H9 (cell line): ENCODE measurements at regions not wholly inside any gene's neighbourhood (a gene's known extent, or its start where the extent isn't known, plus 50 kb on each side); places are given as distances from the start of the nearest gene placed in this dataset.

Experiments
- DNase-seq: peaks from one replicate; pipeline ENCODE4 v3.0.0-alpha.2; 2017
- H2AFZ ChIP-seq: one replicate; pipeline ENCODE4 v1.6.1; 2013; ENCODE audit warnings: mild to moderate bottlenecking, low read length, control low read depth, moderate library complexity
- H2AK5ac ChIP-seq: 2 replicates; pipeline ENCODE4 v1.6.1; 2013; ENCODE audit warnings: low read length, control low read depth, mixed read lengths; ENCODE audit not compliant: insufficient read length
- H2BK120ac ChIP-seq: one replicate; pipeline ENCODE4 v1.6.1; 2013; ENCODE audit warnings: low read depth, mild to moderate bottlenecking, low read length, control low read depth, inconsistent platforms; ENCODE audit not compliant: poor library complexity, severe bottlenecking
- H2BK12ac ChIP-seq: 2 replicates; pipeline ENCODE4 v1.6.1; 2013; ENCODE audit warnings: low read length, control low read depth, mixed read lengths, low read depth; ENCODE audit not compliant: insufficient read length
- H2BK15ac ChIP-seq: 2 replicates; pipeline ENCODE4 v1.6.1; 2013; ENCODE audit warnings: low read depth, low read length, control low read depth
- H2BK20ac ChIP-seq: one replicate; pipeline ENCODE4 v1.6.1; 2013; ENCODE audit warnings: low read depth, mild to moderate bottlenecking, low read length, control low read depth, inconsistent platforms; ENCODE audit not compliant: poor library complexity, severe bottlenecking
- H2BK5ac ChIP-seq: 2 replicates; pipeline ENCODE4 v1.6.1; 2013; ENCODE audit warnings: low read length, control low read depth, mixed read lengths; ENCODE audit not compliant: insufficient read length
- H3K14ac ChIP-seq: 2 replicates; pipeline ENCODE4 v1.6.1; 2013; ENCODE audit warnings: low read length, control low read depth; ENCODE audit not compliant: insufficient read depth
- H3K18ac ChIP-seq: 2 replicates; pipeline ENCODE4 v1.6.1; 2013; ENCODE audit warnings: low read depth, mild to moderate bottlenecking, mixed read lengths, low read length, control low read depth; ENCODE audit not compliant: insufficient read length
- H3K23ac ChIP-seq: 2 replicates; pipeline ENCODE4 v1.6.1; 2013; ENCODE audit warnings: low read length, control low read depth, mixed read lengths, low read depth; ENCODE audit not compliant: insufficient read length
- H3K23me2 ChIP-seq: 2 replicates; pipeline ENCODE4 v1.6.1; 2013; ENCODE audit warnings: low read depth, mild to moderate bottlenecking, mixed read lengths, low read length, control low read depth; ENCODE audit not compliant: insufficient read length, poor library complexity, severe bottlenecking
- H3K27ac ChIP-seq: 2 replicates; pipeline ENCODE4 v1.5.1; 2013; ENCODE audit warnings: low read length, control low read depth, mixed read lengths, low read depth; ENCODE audit not compliant: insufficient read length
- H3K27me3 ChIP-seq: 2 replicates; pipeline ENCODE4 v1.6.1; 2013; ENCODE audit warnings: low read length, control low read depth, inconsistent platforms; ENCODE audit not compliant: insufficient read depth
- H3K4ac ChIP-seq: 2 replicates; pipeline ENCODE4 v1.6.1; 2013; ENCODE audit warnings: low read depth, mild to moderate bottlenecking, control low read depth, inconsistent platforms, low read length, moderate library complexity
- H3K4me1 ChIP-seq: 2 replicates; pipeline ENCODE4 v1.6.1; 2013; ENCODE audit warnings: low read length, control low read depth, inconsistent platforms; ENCODE audit not compliant: insufficient read depth
- H3K4me2 ChIP-seq: 2 replicates; pipeline ENCODE4 v1.6.1; 2013; ENCODE audit warnings: low read length, control low read depth, mixed read lengths; ENCODE audit not compliant: insufficient read length, insufficient read depth
- H3K56ac ChIP-seq: 2 replicates; pipeline ENCODE4 v1.6.1; 2013; ENCODE audit warnings: low read depth, mild to moderate bottlenecking, mixed read lengths, low read length, control low read depth; ENCODE audit not compliant: insufficient read length
- H3K79me1 ChIP-seq: 2 replicates; pipeline ENCODE4 v1.6.1; 2013; ENCODE audit warnings: low read depth, mild to moderate bottlenecking, moderate library complexity, low read length, control low read depth, inconsistent platforms; ENCODE audit not compliant: insufficient read depth, poor library complexity, severe bottlenecking
- H3K79me2 ChIP-seq: 2 replicates; pipeline ENCODE4 v1.6.1; 2013; ENCODE audit warnings: low read length, control low read depth, inconsistent platforms; ENCODE audit not compliant: insufficient read depth
- H3K9ac ChIP-seq: 2 replicates; pipeline ENCODE4 v1.6.1; 2013; ENCODE audit warnings: low read length, control low read depth, mixed read lengths; ENCODE audit not compliant: insufficient read length; ENCODE audit errors: extremely low read depth
- H3K9me3 ChIP-seq: one replicate; pipeline ENCODE4 v1.6.1; 2013; ENCODE audit warnings: low read depth, low read length, inconsistent platforms; ENCODE audit not compliant: control insufficient read depth
- H3T11ph ChIP-seq: one replicate; pipeline ENCODE4 v1.6.1; 2013; ENCODE audit warnings: mild to moderate bottlenecking, low read length, control low read depth, inconsistent platforms
- H4K20me1 ChIP-seq: one replicate; pipeline ENCODE4 v1.6.1; 2013; ENCODE audit not compliant: control insufficient read depth, insufficient read length, insufficient read depth
- H4K5ac ChIP-seq: 2 replicates; pipeline ENCODE4 v1.6.1; 2013; ENCODE audit warnings: low read depth, mild to moderate bottlenecking, mixed read lengths, low read length, control low read depth; ENCODE audit not compliant: insufficient read length
- H4K8ac ChIP-seq: replicated peaks from 2 replicates; pipeline ENCODE4 v1.6.1; 2013; ENCODE audit warnings: low read length, control low read depth, mixed read lengths, low read depth; ENCODE audit not compliant: insufficient read length
- H4K91ac ChIP-seq: 2 replicates; pipeline ENCODE4 v1.6.1; 2013; ENCODE audit warnings: low read depth, mild to moderate bottlenecking, moderate library complexity, mixed read lengths, low read length, control low read depth; ENCODE audit not compliant: insufficient read length
- H3K27ac Mint-ChIP-seq, 3 experiments: 2 replicates in 2 of 3; 3 replicates in 1 of 3; pipeline ENCODE4 v1.8.0; 2020 to 2021; ENCODE audit warnings: mixed read lengths in 3 of 3, mild to moderate bottlenecking in 1 of 3, moderate library complexity in 1 of 3
- H3K27me3 Mint-ChIP-seq: 2 replicates; pipeline ENCODE4 v1.8.0; 2021; ENCODE audit warnings: low read depth, mild to moderate bottlenecking, moderate library complexity, mixed read lengths
- H3K36me3 Mint-ChIP-seq, 3 experiments: 2 replicates in 2 of 3; 3 replicates in 1 of 3; pipeline ENCODE4 v1.8.0; 2020 to 2021; ENCODE audit warnings: low read depth in 3 of 3, mixed read lengths in 3 of 3; ENCODE audit not compliant: insufficient read depth in 1 of 3
- H3K4me1 Mint-ChIP-seq, 2 experiments: 2 replicates each; pipeline ENCODE4 v1.8.0; 2020; ENCODE audit warnings: mixed read lengths in 2 of 2
- H3K4me3 Mint-ChIP-seq, 2 experiments: 2 replicates in 1 of 2; 3 replicates in 1 of 2; pipeline ENCODE4 v1.8.0; 2020 to 2021; ENCODE audit warnings: mild to moderate bottlenecking in 2 of 2, mixed read lengths in 2 of 2, moderate library complexity in 1 of 2
- H3K9me3 Mint-ChIP-seq, 2 experiments: 2 replicates in 1 of 2; 3 replicates in 1 of 2; pipeline ENCODE4 v1.8.0; 2020; ENCODE audit warnings: mild to moderate bottlenecking in 2 of 2, mixed read lengths in 2 of 2, moderate library complexity in 1 of 2
- CTCF ChIP-seq: fragments of 200-600 bp; sonication (generic); conservative IDR thresholded peaks from 3 replicates; pipeline ENCODE4 v1.8.0; 2021; ENCODE audit warnings: antibody characterized with exemption, mild to moderate bottlenecking
- WGBS: extraction: QIAGEN DNeasy Blood & Tissue Kit; methylation state at CpG from one replicate; pipeline ENCODE4 v1.1.7; 2013; ENCODE audit warnings: missing lambda C conversion rate, low lambda C conversion rate, mixed read lengths; ENCODE audit not compliant: insufficient read length; ENCODE audit errors: extremely low coverage; 5-methylcytosine and 5-hydroxymethylcytosine counted together

GRCh38 chr21:41581592-41582228 is 73.8 kb upstream of the TMPRSS2 start:
- Histone ChIP-seq H3K27ac (no peak overlapping the region), H2BK15ac (no peak overlapping the region), H4K8ac (no peak overlapping the region), H3K79me1 (no peaks in the 10 kb centered on the region), H3K56ac (no peak overlapping the region), H2BK120ac (no peak overlapping the region), H2BK20ac (no peak overlapping the region), H3K14ac (no peak overlapping the region), H2BK12ac (no peak overlapping the region), H2AFZ (no peak overlapping the region), H3K9ac (no peak overlapping the region), H3T11ph (no peak overlapping the region), H4K91ac (no peak overlapping the region), H3K4me2 (no peak overlapping the region), H3K4me1 (no peaks in the 10 kb centered on the region; the same call in 1 of the 2 replicates), H3K27me3 (no peaks in the 10 kb centered on the region), H3K9me3 (no peaks in the 10 kb centered on the region), H4K20me1 (peaks cover 2% of the 10 kb centered on the region), H3K79me2 (no peaks in the 10 kb centered on the region), H2BK5ac (no peak overlapping the region), H4K5ac (no peak overlapping the region), H3K18ac (no peak overlapping the region), H3K23ac (no peak overlapping the region), H2AK5ac (no peak overlapping the region), H3K23me2 (no peaks in the 10 kb centered on the region), H3K4ac (no peak overlapping the region)
- Mint-ChIP-seq H3K9me3 (peaks cover 19 to 21% of the 10 kb centered on the region in 2 experiments), H3K36me3 (peaks cover 3 to 19% (median 4%) of the 10 kb centered on the region in 3 experiments; a peak in 5 of 7 replicates), H3K4me1 (peaks cover 15 to 21% of the 10 kb centered on the region in 2 experiments), H3K27ac (peak overlapping the region in 1 of 3 experiments; percentile 14; a peak in 1 of 7 replicates), H3K4me3 (no peak overlapping the region), H3K27me3 (peaks cover 3% of the 10 kb centered on the region)
- peak; percentile 20; the same call in 1 of the 3 replicates for TF ChIP-seq CTCF
- no peak for DNase-seq
- WGBS = no CpG with 5 or more reads among the region's 16 CpGs
